ENCODE measurements at regions not wholly inside any gene's neighbourhood (a gene's known extent, or its start where the extent isn't known, plus 50 kb on each side); places are given as distances from the start of the nearest gene placed in this dataset.
"Not testable (repeated sequence)": the region's sequence is repeated elsewhere in the genome, so short reads cannot be mapped to it uniquely, and the experiment has no call there.

- TF ChIP-seq EZH2 (IDR thresholded peaks at IDR 0.05; ENCODE audit: insufficient read depth, poor library complexity, severe bottlenecking); EZH2phosphoT487 (IDR thresholded peaks at IDR 0.05; ENCODE audit: insufficient read depth, low read depth): not testable (repeated sequence)
These were observed 118.3 kb downstream of the UNC93B1 start for GRCh38 chr11:67885574-67885973.

Data from GM23248 (cell line).